ENCODE measurements at regions not wholly inside any gene's neighbourhood (a gene's known extent, or its start where the extent isn't known, plus 50 kb on each side); places are given as distances from the start of the nearest gene placed in this dataset.

DNA sequence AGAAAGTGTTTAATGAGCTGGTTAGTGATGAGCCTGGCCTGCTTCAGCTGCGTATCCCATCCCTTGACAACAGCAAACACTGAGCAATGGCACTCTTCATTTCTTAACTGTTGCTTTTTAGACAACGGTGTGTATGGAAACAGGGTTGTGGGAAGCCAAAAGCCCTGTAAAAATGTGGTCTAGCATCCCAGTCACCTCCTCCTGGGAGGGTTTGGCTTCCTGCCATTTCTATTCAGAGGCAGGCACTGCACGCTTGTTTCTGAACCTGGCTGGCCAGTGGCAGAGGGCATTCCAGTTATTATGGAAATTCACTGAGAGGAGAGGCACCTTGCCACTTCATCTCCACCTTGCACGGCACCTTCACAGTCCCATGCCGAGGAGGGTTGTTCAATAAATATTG lies 123.0 kb upstream of the ADARB2 start:
- Histone ChIP-seq H3K27ac (ENCODE audit: low read depth in 1 of 2, low read length in 2 of 2) (no peak overlapping the region), H3K4me3 (ENCODE audit: low read length) (no peak overlapping the region), H3K27me3 (ENCODE audit: control insufficient read depth in 1 of 2, insufficient read depth in 2 of 2, low read length in 2 of 2) (peaks cover 0 to 2% of the 10 kb centered on the region in 2 experiments), H3K9me3 (ENCODE audit: control insufficient read depth in 1 of 2, insufficient read depth in 1 of 2, low read length in 2 of 2) (peaks cover 0 to 5% of the 10 kb centered on the region in 2 experiments), H3K36me3 (ENCODE audit: insufficient read depth, low read length) (no peaks in the 10 kb centered on the region), H3K4me1 (ENCODE audit: insufficient read depth, low read length) (no peaks in the 10 kb centered on the region)
- ATAC-seq (ENCODE audit: poor library complexity) = no peak
- no peak for DNase-seq
- TF ChIP-seq, protein P1, sequence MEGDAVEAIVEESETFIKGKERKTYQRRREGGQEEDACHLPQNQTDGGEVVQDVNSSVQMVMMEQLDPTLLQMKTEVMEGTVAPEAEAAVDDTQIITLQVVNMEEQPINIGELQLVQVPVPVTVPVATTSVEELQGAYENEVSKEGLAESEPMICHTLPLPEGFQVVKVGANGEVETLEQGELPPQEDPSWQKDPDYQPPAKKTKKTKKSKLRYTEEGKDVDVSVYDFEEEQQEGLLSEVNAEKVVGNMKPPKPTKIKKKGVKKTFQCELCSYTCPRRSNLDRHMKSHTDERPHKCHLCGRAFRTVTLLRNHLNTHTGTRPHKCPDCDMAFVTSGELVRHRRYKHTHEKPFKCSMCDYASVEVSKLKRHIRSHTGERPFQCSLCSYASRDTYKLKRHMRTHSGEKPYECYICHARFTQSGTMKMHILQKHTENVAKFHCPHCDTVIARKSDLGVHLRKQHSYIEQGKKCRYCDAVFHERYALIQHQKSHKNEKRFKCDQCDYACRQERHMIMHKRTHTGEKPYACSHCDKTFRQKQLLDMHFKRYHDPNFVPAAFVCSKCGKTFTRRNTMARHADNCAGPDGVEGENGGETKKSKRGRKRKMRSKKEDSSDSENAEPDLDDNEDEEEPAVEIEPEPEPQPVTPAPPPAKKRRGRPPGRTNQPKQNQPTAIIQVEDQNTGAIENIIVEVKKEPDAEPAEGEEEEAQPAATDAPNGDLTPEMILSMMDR (IDR thresholded peaks at IDR 0.05) = no peak
- no peak overlapping the region for H3K4me3 Mint-ChIP-seq
- intact Hi-C loops (cut with DNase I, micrococcal nuclease) = no loop called here
- CTCF ChIA-PET = no interaction called here
- H3K36me3 Mint-ChIP-seq (ENCODE audit: low read depth) = no peaks in the 10 kb centered on the region
- POLR2A ChIA-PET = no interaction called here
- H3K4me1 Mint-ChIP-seq (ENCODE audit: low read depth) = no peaks in the 10 kb centered on the region
- peaks cover 4% of the 10 kb centered on the region for H3K9me3 Mint-ChIP-seq
- no peak overlapping the region for H3K27ac Mint-ChIP-seq
- no peaks in the 10 kb centered on the region for H3K27me3 Mint-ChIP-seq

DNA sequence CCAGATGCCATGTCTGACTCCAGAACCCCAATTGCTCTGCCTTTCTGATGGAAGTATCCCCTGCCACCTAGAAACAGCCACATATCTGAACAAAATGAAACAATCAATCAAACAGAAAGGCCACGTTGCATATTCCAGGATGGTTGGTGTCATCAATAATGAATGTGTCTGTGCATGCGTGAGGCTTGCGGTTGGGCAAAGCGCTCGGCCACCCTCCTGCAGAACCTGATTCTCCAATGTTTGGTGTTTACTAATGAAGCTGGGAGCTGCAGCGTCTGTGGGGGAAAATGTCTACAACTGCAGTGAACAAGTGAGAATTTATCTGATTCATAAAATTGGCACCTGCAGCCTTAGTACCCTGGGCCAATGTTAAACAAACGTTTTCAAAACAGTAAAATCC lies 121.2 kb upstream of the ADARB2 start:
- Mint-ChIP-seq H3K27ac (no peak overlapping the region), H3K27me3 (peaks cover 5% of the 10 kb centered on the region), H3K4me3 (no peak overlapping the region), H3K9me3 (peaks cover 1% of the 10 kb centered on the region), H3K4me1 (ENCODE audit: low read depth) (no peaks in the 10 kb centered on the region), H3K36me3 (ENCODE audit: low read depth) (no peaks in the 10 kb centered on the region)
- H3K9me3 ChIP-seq (ENCODE audit: control insufficient read depth in 1 of 2, insufficient read depth in 1 of 2, low read length in 2 of 2) = peaks cover 0 to 5% of the 10 kb centered on the region in 2 experiments
- POLR2A ChIA-PET = no interaction called here
- peaks cover 0 to 2% of the 10 kb centered on the region in 2 experiments for H3K27me3 ChIP-seq (ENCODE audit: control insufficient read depth in 1 of 2, insufficient read depth in 2 of 2, low read length in 2 of 2)
- H3K27ac ChIP-seq (ENCODE audit: low read depth in 1 of 2, low read length in 2 of 2) = no peak overlapping the region
- H3K4me1 ChIP-seq (ENCODE audit: insufficient read depth, low read length) = no peaks in the 10 kb centered on the region
- intact Hi-C loops (cut with DNase I, micrococcal nuclease) = no loop called here
- DNase-seq = no peak
- no peak overlapping the region for H3K4me3 ChIP-seq (ENCODE audit: low read length)
- H3K36me3 ChIP-seq (ENCODE audit: insufficient read depth, low read length) = no peaks in the 10 kb centered on the region
- ATAC-seq (ENCODE audit: poor library complexity) = no peak
- TF ChIP-seq, protein P1 (IDR thresholded peaks at IDR 0.05) = no peak
- CTCF ChIA-PET = no interaction called here

DNA sequence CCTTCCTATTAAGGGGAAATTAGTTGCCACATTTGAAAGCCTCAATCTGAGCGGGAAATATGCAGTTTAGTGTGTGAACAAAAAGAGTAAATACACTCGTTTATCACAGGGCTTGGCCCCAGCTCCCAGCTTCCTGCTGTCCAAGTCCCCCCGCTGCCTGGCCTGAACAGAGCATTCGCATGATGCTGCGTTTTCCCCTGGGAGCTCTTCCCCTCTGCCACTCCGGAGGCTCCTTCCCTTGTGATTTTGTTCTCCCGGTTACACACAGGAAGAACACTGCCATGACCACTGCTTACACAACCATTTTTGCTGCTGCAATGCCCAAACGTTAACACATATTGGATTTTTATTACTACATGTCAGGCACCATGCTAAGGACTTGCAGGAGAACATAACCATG lies 120.7 kb upstream of the ADARB2 start:
- ChIA-PET POLR2A (no interaction called here), CTCF (no interaction called here)
- H3K4me1 Mint-ChIP-seq (ENCODE audit: low read depth) = no peaks in the 10 kb centered on the region

More for the DNA sequence above, 120.7 kb upstream of the ADARB2 start:
- no peaks in the 10 kb centered on the region for H3K4me1 ChIP-seq (ENCODE audit: insufficient read depth, low read length)
- H3K9me3 Mint-ChIP-seq = no peaks in the 10 kb centered on the region
- intact Hi-C loops (cut with DNase I, micrococcal nuclease) = no loop called here
- H3K9me3 ChIP-seq (ENCODE audit: control insufficient read depth in 1 of 2, insufficient read depth in 1 of 2, low read length in 2 of 2) = peaks cover 0 to 5% of the 10 kb centered on the region in 2 experiments
- H3K27me3 ChIP-seq (ENCODE audit: control insufficient read depth in 1 of 2, insufficient read depth in 2 of 2, low read length in 2 of 2) = peaks cover 0 to 2% of the 10 kb centered on the region in 2 experiments
- ATAC-seq (ENCODE audit: poor library complexity) (no peak), DNase-seq (no peak)
- TF ChIP-seq, protein P1 (IDR thresholded peaks at IDR 0.05) = no peak
- H3K36me3 ChIP-seq (ENCODE audit: insufficient read depth, low read length) = no peaks in the 10 kb centered on the region
- H3K27ac Mint-ChIP-seq = no peak overlapping the region
- H3K4me3 Mint-ChIP-seq = no peak overlapping the region
- no peak overlapping the region for H3K4me3 ChIP-seq (ENCODE audit: low read length)
- H3K27ac ChIP-seq (ENCODE audit: low read depth in 1 of 2, low read length in 2 of 2) = no peak overlapping the region
- peaks cover 6% of the 10 kb centered on the region for H3K27me3 Mint-ChIP-seq
- H3K36me3 Mint-ChIP-seq (ENCODE audit: low read depth) = no peaks in the 10 kb centered on the region
